NB4 (cell line): ENCODE measurements at regions not wholly inside any gene's neighbourhood (a gene's known extent, or its start where the extent isn't known, plus 50 kb on each side); places are given as distances from the start of the nearest gene placed in this dataset.

ENCODE experiments used
- POLR2A ChIP-seq: IDR thresholded peaks from 2 replicates; pipeline ENCODE4 v1.6.1; 2011; ENCODE audit warnings: mild to moderate bottlenecking; ENCODE audit not compliant: insufficient read length; ENCODE audit errors: extremely low read depth
- TF ChIP-seq, protein P1 (sequence below): IDR thresholded peaks from one replicate; pipeline ENCODE4 v1.5.1; 2012; ENCODE audit warnings: low read depth, low read length

DNA sequence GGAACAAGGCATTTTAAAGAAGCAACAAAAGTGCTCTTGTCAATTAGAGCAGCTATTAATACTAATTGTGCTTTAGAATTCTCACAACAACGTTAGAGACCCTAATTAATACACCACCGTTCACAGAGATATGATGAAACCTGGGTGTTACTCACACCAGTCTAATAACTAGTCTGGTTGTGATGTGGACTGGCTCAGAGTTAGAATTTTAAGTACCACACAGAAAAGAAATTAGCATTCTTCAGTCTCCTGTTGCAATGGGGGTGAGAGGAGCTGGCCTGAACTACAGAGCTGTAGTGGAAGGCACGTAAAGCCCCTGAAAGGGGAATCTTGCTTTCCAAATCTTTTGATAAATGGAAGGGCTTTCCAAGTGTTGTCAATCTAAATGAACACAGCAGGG lies 240.8 kb upstream of the TOX3 start:
- TF ChIP-seq, protein P1, sequence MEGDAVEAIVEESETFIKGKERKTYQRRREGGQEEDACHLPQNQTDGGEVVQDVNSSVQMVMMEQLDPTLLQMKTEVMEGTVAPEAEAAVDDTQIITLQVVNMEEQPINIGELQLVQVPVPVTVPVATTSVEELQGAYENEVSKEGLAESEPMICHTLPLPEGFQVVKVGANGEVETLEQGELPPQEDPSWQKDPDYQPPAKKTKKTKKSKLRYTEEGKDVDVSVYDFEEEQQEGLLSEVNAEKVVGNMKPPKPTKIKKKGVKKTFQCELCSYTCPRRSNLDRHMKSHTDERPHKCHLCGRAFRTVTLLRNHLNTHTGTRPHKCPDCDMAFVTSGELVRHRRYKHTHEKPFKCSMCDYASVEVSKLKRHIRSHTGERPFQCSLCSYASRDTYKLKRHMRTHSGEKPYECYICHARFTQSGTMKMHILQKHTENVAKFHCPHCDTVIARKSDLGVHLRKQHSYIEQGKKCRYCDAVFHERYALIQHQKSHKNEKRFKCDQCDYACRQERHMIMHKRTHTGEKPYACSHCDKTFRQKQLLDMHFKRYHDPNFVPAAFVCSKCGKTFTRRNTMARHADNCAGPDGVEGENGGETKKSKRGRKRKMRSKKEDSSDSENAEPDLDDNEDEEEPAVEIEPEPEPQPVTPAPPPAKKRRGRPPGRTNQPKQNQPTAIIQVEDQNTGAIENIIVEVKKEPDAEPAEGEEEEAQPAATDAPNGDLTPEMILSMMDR = no peak
- no peak for TF ChIP-seq POLR2A
